ENCODE measurements at regions not wholly inside any gene's neighbourhood (a gene's known extent, or its start where the extent isn't known, plus 50 kb on each side); places are given as distances from the start of the nearest gene placed in this dataset.

- no peak for TF ChIP-seq CEBPZ (IDR thresholded peaks at IDR 0.05; ENCODE audit: low read depth, low read length)
- no peak for TF ChIP-seq ZNF217 (IDR thresholded peaks at IDR 0.05)
These were observed 51.9 kb upstream of the ALX4 start for GRCh38 chr11:44361813-44362212.

Measured in GM12878 (cell line).